Activated CD8-positive, alpha-beta memory T cell treated with anti-CD3 and anti-CD28 coated beads, Interleukin-2, amount 50 U/mL, for 48 hours (primary cell): ENCODE measurements at regions not wholly inside any gene's neighbourhood (a gene's known extent, or its start where the extent isn't known, plus 50 kb on each side); places are given as distances from the start of the nearest gene placed in this dataset.
"Not testable (repeated sequence)": the region's sequence is repeated elsewhere in the genome, so short reads cannot be mapped to it uniquely, and the experiment has no call there.

Experiments used
- DNase-seq: peaks from one replicate; pipeline ENCODE4 v3.0.0-alpha.2; 2020

- DNase-seq: no peak
Measured at GRCh38 chr4:137825505-137825904, 293.2 kb upstream of the PCDH18 start.

DNA sequence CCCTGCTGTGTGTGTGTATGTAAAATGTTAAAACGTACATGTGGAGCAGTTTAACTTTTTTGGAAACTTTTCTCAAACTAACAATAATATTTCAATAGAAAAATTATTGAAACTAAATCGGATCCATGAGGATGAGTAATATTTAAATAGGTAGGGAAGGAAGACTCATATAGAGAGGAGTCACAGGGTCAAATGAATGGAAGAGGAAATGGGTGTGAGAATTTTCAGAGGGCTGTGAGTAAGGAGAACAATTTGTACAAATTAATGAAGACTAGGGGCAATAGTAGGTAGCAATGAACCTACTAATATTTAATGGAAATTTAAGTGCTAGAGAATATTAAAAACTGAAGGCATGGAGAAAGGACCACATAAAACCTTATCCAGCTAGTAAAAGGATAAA, 290.7 kb upstream of the PCDH18 start:
- DNase-seq: no peak

DNA sequence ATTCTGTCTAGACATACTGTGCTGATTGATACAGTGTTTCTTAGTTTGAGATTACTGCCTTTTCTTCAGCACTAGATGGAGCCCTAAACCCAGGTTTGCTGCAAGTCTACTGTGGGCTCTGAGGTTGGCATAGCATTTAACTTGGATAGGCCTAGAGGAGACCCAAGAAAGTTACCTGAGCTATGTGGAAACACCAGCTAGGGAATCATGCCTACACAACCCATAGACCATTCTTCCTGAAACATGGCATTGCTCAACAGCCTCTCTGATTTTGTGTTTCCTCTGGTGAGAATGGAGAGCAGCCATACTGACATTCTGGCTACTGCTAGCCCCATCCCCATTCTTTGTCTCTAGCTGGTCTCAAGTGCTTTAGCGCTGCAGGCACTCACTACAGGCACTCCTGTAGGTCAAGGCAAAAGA, 287.7 kb upstream of the PCDH18 start:
- no peak for DNase-seq

DNA sequence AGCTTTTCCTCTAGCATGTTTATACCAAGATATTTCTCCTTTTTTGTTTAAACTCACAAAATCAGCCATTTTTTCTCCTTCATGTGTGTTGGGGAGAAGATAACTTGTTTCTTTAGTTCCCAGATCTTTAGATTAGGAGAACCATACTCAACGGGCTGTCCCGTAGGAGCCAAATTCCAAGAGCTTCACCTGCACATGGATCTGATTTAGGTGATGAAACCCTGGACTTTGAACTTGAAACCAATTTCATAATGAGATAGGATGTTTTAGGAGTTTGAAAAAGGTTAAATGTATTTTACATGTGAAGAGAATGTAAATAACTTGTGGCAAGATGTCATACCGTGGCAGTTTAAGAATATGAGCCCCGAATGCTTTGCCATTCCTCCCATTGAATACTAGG, 280.0 kb upstream of the PCDH18 start:
- no peak for DNase-seq

DNA sequence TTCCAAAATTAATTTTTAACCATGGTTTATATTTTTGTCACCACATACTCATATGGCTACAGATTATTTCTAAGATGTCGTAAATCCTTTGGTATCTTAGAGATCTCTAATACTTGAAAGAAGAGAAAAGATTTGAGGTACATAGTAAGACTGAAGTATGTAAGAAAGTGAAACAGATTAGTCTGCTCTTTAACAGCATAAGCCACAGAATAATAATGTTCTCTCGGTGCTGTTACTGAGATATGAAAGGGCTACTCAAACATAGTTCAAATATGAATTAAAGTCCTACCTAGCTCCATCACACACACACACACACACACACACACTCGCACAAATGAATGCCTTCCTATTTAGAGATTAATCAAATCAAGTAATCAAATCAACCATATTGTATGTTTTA, 274.1 kb upstream of the PCDH18 start:
- DNase-seq: no peak

DNA sequence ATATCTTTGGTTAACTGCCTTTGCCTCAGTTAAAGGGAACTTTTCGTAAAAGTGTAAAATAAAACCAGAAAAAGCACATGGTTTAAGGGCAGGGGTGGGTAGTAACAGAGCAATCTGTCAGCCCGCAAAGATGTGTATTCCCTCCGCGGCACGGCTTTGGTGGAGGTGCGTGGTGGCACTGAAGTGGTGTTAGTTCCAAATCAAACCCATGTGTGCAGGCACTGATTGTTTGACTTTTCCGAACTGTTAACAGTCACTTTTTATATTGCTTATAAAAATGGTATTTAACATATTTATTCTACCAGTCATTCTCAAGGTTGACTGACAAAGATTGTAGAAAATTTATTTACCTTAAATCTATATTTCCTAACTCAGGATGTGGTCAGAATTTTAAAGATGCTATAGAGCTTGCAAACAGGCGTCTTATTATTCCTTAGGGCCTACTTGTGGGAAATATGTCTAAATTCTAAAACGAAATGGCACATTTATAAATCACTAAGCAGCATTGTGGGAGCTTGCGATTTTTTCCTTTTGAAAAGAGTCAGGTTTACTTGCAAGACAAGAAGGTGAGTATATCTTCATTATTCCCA, 272.7 kb upstream of the PCDH18 start:
- DNase-seq: no peak

DNA sequence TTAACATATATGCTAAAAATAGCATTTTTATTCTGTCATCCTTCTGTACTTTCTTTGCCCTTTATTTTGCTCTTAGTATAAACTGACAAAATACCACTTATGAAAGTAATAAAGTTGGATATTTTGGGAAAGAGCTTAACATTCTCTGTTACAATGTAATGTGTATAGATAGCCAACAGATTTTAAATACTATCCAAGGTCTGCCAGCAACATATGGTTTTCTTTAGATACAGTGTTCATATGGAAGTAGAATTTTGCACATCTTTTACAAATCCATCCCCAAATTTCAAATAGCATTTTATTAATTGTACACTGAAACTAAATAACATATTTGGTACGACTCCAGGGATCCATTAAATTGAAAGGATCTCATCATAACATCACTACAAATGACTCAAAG, 268.6 kb upstream of the PCDH18 start:
- DNase-seq: no peak

DNA sequence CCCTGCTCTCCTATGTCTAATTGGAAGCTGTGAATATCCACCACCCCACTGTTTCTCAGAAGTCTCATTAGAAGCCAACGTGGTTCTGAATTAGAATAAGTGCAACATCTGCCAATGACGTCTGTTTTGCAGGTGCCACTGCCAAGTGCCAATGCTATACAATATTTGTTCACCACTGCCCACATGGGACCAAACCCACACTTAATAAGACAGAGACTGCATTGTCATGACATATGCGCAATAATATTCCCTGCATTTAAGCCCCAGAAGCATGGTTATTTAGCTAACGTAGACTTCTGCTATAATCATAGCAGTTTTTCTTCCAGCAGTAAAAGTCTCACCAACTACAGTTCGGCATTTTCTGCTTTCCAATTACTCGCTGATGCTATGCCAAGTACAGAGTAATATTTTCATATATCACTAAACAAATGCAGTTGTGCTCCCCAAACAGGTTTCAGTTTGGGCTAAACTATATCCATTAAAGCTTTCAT, 262.5 kb upstream of the PCDH18 start:
- DNase-seq: no peak

DNA sequence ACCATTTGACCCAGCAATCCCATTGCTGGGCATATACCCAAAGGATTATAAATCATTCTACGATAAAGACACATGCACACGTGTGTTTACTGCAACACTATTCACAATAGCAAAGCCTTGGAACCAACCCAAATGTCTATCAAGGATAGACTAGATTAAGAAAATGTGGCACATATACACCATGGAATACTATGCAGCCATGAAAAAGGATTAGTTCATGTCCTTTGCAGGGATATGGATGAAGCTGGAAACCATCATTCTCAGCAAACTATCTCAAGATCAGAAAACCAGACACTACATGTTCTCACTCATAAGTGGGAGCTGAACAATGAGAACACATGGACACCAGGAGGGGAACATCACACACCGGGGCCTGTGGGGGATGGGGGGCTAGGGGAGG, 257.0 kb upstream of the PCDH18 start:
- DNase-seq: not testable (repeated sequence)

DNA sequence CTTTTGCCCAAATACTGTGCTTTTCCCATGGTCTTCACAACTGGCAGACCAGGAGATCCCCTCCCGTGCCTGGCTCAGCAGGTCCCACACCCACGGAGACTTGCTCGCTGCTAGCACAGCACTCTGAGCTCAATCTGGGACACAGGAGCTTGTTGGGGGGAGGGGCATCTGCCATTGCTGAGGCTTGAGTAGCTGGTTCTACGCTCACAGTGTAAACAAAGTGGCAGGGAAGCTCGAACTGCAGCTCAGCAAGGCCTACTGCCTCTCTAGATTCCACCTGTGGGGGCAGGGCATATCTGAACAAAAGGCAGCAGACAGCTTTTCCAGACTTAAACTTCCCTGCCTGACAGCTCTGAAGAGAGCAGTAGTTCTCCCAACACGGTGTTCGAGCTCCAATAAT, 251.6 kb upstream of the PCDH18 start:
- not testable (repeated sequence) for DNase-seq

DNA sequence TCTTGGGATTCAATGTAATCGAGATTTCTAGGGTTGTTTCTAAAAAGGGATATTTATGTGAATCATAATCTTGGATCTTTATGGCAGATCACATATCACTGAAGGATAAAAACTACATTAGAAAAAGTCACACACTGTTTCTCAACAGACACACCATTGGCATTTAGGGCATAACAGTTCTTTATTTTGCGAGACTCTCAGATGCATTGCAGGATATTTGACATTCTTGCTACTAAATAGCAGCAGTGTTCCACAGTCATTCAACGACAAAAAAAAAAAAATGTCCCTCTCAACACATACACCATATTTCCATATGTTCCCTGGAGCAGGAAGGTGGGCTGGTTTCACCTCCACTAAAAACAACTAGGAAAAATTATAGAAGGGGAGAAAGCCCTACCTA, 243.4 kb upstream of the PCDH18 start:
- no peak for DNase-seq

DNA sequence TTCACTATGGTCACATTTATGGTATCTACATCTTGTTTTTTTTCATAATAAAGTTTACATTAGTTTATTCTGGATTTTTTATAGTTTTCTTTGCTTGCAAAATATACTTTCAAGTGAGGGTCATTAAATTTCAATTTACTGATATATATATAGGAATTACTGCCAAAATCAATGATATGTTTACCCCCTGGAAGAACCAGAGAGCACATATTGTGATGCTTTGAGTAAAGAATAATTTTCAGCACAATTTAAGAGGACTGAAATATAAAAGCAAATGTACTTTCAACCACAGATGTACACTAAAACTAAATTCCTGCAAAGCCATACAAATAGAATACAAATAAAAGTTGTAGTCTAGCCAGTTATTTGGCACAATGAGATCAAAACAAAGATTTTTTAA, 242.2 kb upstream of the PCDH18 start:
- DNase-seq: no peak

- no peak for DNase-seq
Measured at GRCh38 chr4:137768881-137769280, 236.6 kb upstream of the PCDH18 start.

DNA sequence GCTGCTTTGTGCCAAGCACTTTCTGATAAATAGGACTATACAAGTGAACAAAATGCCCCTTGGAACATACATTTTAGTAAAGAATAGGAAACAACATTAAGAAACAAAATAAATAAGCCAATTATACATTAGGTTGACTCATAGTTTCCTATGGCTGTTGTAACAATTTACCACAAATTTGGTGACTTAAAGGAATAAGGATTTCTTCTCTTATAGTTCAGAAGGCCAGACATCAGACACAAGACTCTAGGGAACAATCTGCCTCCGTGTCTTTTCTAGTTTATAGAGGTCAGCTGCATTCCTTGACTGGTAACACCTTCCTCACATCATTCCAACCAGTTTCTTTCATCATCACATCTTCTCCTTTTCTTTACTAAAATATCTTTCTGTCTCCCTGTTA, 235.9 kb upstream of the PCDH18 start:
- DNase-seq: no peak

- no peak for DNase-seq
Measured at GRCh38 chr4:137762591-137762990, 230.3 kb upstream of the PCDH18 start.

- DNase-seq: no peak
Measured at GRCh38 chr4:137754652-137755471, 222.6 kb upstream of the PCDH18 start.

DNA sequence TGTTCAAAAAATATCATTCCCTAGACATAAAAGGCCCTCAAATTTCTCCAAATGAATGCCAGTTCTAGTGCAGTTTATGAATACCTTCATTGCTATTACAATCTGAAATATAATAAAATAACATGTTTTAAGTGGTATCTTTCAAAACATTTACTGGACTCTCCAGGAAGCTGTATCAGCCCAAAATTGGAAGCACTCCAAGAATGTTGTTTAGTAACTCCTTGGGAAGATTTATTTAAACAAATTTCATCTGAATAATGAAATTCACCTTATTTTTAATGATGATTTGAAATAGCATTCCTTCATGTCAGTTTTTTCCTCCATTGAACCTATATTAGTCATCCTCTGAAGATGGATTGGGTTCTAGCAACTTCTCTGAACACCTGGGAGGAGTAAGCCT, 217.2 kb upstream of the PCDH18 start:
- DNase-seq: no peak

- DNase-seq: no peak
Measured at GRCh38 chr4:137748616-137749015, 216.3 kb upstream of the PCDH18 start.

GRCh38 chr4:137740141-137740540, 207.8 kb upstream of the PCDH18 start:
- DNase-seq: no peak

GRCh38 chr4:137739391-137739790, 207.1 kb upstream of the PCDH18 start:
- DNase-seq: no peak

GRCh38 chr4:137738375-137738990, 206.2 kb upstream of the PCDH18 start:
- no peak for DNase-seq

- DNase-seq: no peak
Measured at GRCh38 chr4:137735561-137736104, 203.3 kb upstream of the PCDH18 start.

- not testable (repeated sequence) for DNase-seq
Measured at GRCh38 chr4:137733174-137734141, 201.2 kb upstream of the PCDH18 start.
